Body of pancreas (tissue), 4 donors: ENCODE measurements at regions not wholly inside any gene's neighbourhood (a gene's known extent, or its start where the extent isn't known, plus 50 kb on each side); places are given as distances from the start of the nearest gene placed in this dataset.

Source experiments
- ATAC-seq: fragments of 150-250 bp; one replicate; pipeline ENCODE4 v1.9.1; 2016
- DNase-seq, 4 donors: peaks; one replicate each; pipeline ENCODE4 v3.0.0-alpha.2; 2019
- H3K27ac ChIP-seq, 4 donors: fragments of 200-600 bp; sonication (generic); 1 replicate in 3 of 4; 2 replicates in 1 of 4; pipeline versions ENCODE4 v1.5.1 to v1.6.1; 2016 to 2019; ENCODE audit warnings: mild to moderate bottlenecking in 1 of 4, mixed read lengths in 1 of 4, moderate library complexity in 1 of 4
- H3K27me3 ChIP-seq, 2 donors: fragments of 200-600 bp; sonication (generic); one replicate each; pipeline ENCODE4 v1.6.0; 2016; ENCODE audit warnings: mild to moderate bottlenecking in 1 of 2
- H3K36me3 ChIP-seq, 2 donors: fragments of 200-600 bp; sonication (generic); replicated peaks in 1 of 2; 2 replicates each; pipeline ENCODE4 v1.5.1; 2016; ENCODE audit warnings: low read depth in 2 of 2; ENCODE audit not compliant: insufficient read depth in 1 of 2
- H3K4me1 ChIP-seq: fragments of 200-600 bp; sonication (generic); one replicate; pipeline ENCODE4 v1.6.0; 2016
- H3K4me3 ChIP-seq, 2 donors: fragments of 200-600 bp; sonication (generic); 1 replicate in 1 of 2; 2 replicates in 1 of 2; pipeline ENCODE4 v1.5.1; 2016 to 2019
- H3K9me3 ChIP-seq, 3 donors: fragments of 200-600 bp; sonication (generic); 1 replicate in 2 of 3; 2 replicates in 1 of 3; pipeline ENCODE4 v1.5.1; 2016
- CTCF ChIP-seq, 7 experiments: fragments of 450-650 bp in 4 of 7; fragments of 200-600 bp in 3 of 7; sonication (generic) in 3 of 7; IDR thresholded peaks; one replicate each; pipeline ENCODE4 v1.5.1; 2016 to 2019; ENCODE audit warnings: antibody characterized with exemption in 7 of 7
- POLR2A ChIP-seq, 3 donors: fragments of 450-650 bp; IDR thresholded peaks; one replicate each; pipeline ENCODE4 v1.6.1; 2016; ENCODE audit warnings: antibody characterized with exemption in 3 of 3, mild to moderate bottlenecking in 2 of 3
- whole genome bisulfite sequencing, 2 donors: methylation state at CpG; one replicate each; pipeline ENCODE4 v1.1.5; 2017; 5-methylcytosine and 5-hydroxymethylcytosine counted together
- intact Hi-C: fragments of 100-400 bp; cut with DNase I; formaldehyde crosslinking; loops from one replicate; pipeline ENCODE4 v1.15.1; 2023

- no peak for DNase-seq
- H3K4me1 ChIP-seq: no peaks in the 10 kb centered on the region
- H3K9me3 ChIP-seq: no peaks in the 10 kb centered on the region
- no peak for ATAC-seq
- H3K27ac ChIP-seq: no peak overlapping the region
- WGBS, 2 donors: 64 to 69% methylated on average over 4 of the region's 4 CpGs
- intact Hi-C loops: no loop called here
- H3K4me3 ChIP-seq: no peak overlapping the region
- no peaks in the 10 kb centered on the region for H3K36me3 ChIP-seq
- TF ChIP-seq CTCF (IDR thresholded peaks at IDR 0.05) (no peak), POLR2A (IDR thresholded peaks at IDR 0.05) (no peak)
- H3K27me3 ChIP-seq: no peaks in the 10 kb centered on the region
Measured at GRCh38 chr3:19093084-19093483, 55.2 kb upstream of the KCNH8 start.

GRCh38 chr3:19077388-19077787 lies 70.9 kb upstream of the KCNH8 start:
- H3K4me3 ChIP-seq: no peak overlapping the region
- intact Hi-C loops: no loop called here
- TF ChIP-seq POLR2A (IDR thresholded peaks at IDR 0.05) (no peak), CTCF (IDR thresholded peaks at IDR 0.05) (no peak)
- no peak for ATAC-seq
- 58% methylated on average over 2 of the region's 2 CpGs for WGBS, 2 donors
- no peaks in the 10 kb centered on the region for H3K9me3 ChIP-seq
- H3K36me3 ChIP-seq: no peaks in the 10 kb centered on the region
- no peak for DNase-seq
- no peaks in the 10 kb centered on the region for H3K27me3 ChIP-seq
- H3K4me1 ChIP-seq: no peaks in the 10 kb centered on the region
- no peak overlapping the region for H3K27ac ChIP-seq

GRCh38 chr3:19075037-19075436 lies 73.3 kb upstream of the KCNH8 start:
- ATAC-seq (no peak), DNase-seq (no peak)
- intact Hi-C loops: no loop called here
- H3K4me1 ChIP-seq: no peaks in the 10 kb centered on the region
- no peak for TF ChIP-seq CTCF (IDR thresholded peaks at IDR 0.05)
- TF ChIP-seq POLR2A (IDR thresholded peaks at IDR 0.05): no peak
- H3K9me3 ChIP-seq: no peaks in the 10 kb centered on the region
- H3K27ac ChIP-seq: no peak overlapping the region
- WGBS, 2 donors: 48 to 66% methylated on average over 2 of the region's 2 CpGs
- no peaks in the 10 kb centered on the region for H3K27me3 ChIP-seq
- H3K4me3 ChIP-seq: no peak overlapping the region
- no peaks in the 10 kb centered on the region for H3K36me3 ChIP-seq

- WGBS, 2 donors: 57 to 86% methylated on average over 2 of the region's 2 CpGs
- Histone ChIP-seq H3K4me1 (no peaks in the 10 kb centered on the region), H3K4me3 (no peak overlapping the region), H3K27ac (no peak overlapping the region), H3K27me3 (no peaks in the 10 kb centered on the region), H3K9me3 (no peaks in the 10 kb centered on the region), H3K36me3 (no peaks in the 10 kb centered on the region)
- TF ChIP-seq CTCF (IDR thresholded peaks at IDR 0.05) (no peak), POLR2A (IDR thresholded peaks at IDR 0.05) (no peak)
- ATAC-seq (no peak), DNase-seq (no peak)
- intact Hi-C loops: no loop called here
Measured at GRCh38 chr3:19074257-19074900, 73.9 kb upstream of the KCNH8 start.
